ENCODE measurements at regions not wholly inside any gene's neighbourhood (a gene's known extent, or its start where the extent isn't known, plus 50 kb on each side); places are given as distances from the start of the nearest gene placed in this dataset.
A peak's percentile ranks its signal among the peaks of the same experiment; 100 is the strongest.

GRCh38 chr3:72274493-72275330, 489.8 kb upstream of the PROK2 start:
- Histone ChIP-seq H4K20me1 (ENCODE audit: insufficient read depth) (no peaks in the 10 kb centered on the region), H3K27me3 (ENCODE audit: insufficient read depth, low read depth) (no peaks in the 10 kb centered on the region), H3K79me2 (ENCODE audit: insufficient read depth, low read depth) (no peaks in the 10 kb centered on the region), H3K4me1 (ENCODE audit: low read depth, poor library complexity, severe bottlenecking) (peaks cover 32% of the 10 kb centered on the region), H3K27ac (peak overlapping the region; percentile 9; the same call in 1 of the 2 replicates), H3K36me3 (ENCODE audit: insufficient read depth) (no peaks in the 10 kb centered on the region), H3K4me3 (IDR thresholded peaks at IDR 0.05; ENCODE audit: insufficient read depth, low read depth, low read length) (no peak overlapping the region), H2AFZ (ENCODE audit: low read depth) (peak overlapping the region; percentile 66), H3K4me2 (peak overlapping the region; percentile 80), H3K9ac (no peak overlapping the region; the same call in 1 of the 2 replicates)
- no peak for TF ChIP-seq CTCF (conservative IDR thresholded peaks at IDR 0.05; ENCODE audit: low read depth, low read length)

GRCh38 chr3:72273615-72274014, 488.7 kb upstream of the PROK2 start:
- Histone ChIP-seq H4K20me1 (ENCODE audit: insufficient read depth) (no peaks in the 10 kb centered on the region), H3K27ac (no peak overlapping the region), H3K27me3 (ENCODE audit: insufficient read depth, low read depth) (no peaks in the 10 kb centered on the region), H3K36me3 (ENCODE audit: insufficient read depth) (no peaks in the 10 kb centered on the region), H3K4me3 (IDR thresholded peaks at IDR 0.05; ENCODE audit: insufficient read depth, low read depth, low read length) (no peak overlapping the region), H3K79me2 (ENCODE audit: insufficient read depth, low read depth) (no peaks in the 10 kb centered on the region), H3K9ac (no peak overlapping the region), H3K4me2 (peak overlapping the region; percentile 80; the same call in 1 of the 2 replicates), H2AFZ (ENCODE audit: low read depth) (peak overlapping the region; percentile 66; the same call in 1 of the 2 replicates), H3K4me1 (ENCODE audit: low read depth, poor library complexity, severe bottlenecking) (peaks cover 41% of the 10 kb centered on the region)
- TF ChIP-seq CTCF (conservative IDR thresholded peaks at IDR 0.05; ENCODE audit: low read depth, low read length): no peak

- no peaks in the 10 kb centered on the region for H4K20me1 ChIP-seq (ENCODE audit: insufficient read depth)
- H2AFZ ChIP-seq (ENCODE audit: low read depth): no peak overlapping the region
- peaks cover 41% of the 10 kb centered on the region for H3K4me1 ChIP-seq (ENCODE audit: low read depth, poor library complexity, severe bottlenecking)
- H3K4me3 ChIP-seq (IDR thresholded peaks at IDR 0.05; ENCODE audit: insufficient read depth, low read depth, low read length): no peak overlapping the region
- no peaks in the 10 kb centered on the region for H3K79me2 ChIP-seq (ENCODE audit: insufficient read depth, low read depth)
- H3K27ac ChIP-seq: no peak overlapping the region
- H3K4me2 ChIP-seq: no peak overlapping the region
- no peaks in the 10 kb centered on the region for H3K27me3 ChIP-seq (ENCODE audit: insufficient read depth, low read depth)
- no peaks in the 10 kb centered on the region for H3K36me3 ChIP-seq (ENCODE audit: insufficient read depth)
- H3K9ac ChIP-seq: no peak overlapping the region
- no peak for TF ChIP-seq CTCF (conservative IDR thresholded peaks at IDR 0.05; ENCODE audit: low read depth, low read length)
Measured at GRCh38 chr3:72272356-72272755, 487.4 kb upstream of the PROK2 start.

- no peaks in the 10 kb centered on the region for H3K36me3 ChIP-seq (ENCODE audit: insufficient read depth)
- no peak overlapping the region for H3K4me3 ChIP-seq (IDR thresholded peaks at IDR 0.05; ENCODE audit: insufficient read depth, low read depth, low read length)
- no peaks in the 10 kb centered on the region for H3K79me2 ChIP-seq (ENCODE audit: insufficient read depth, low read depth)
- H4K20me1 ChIP-seq (ENCODE audit: insufficient read depth): no peaks in the 10 kb centered on the region
- no peak for TF ChIP-seq CTCF (conservative IDR thresholded peaks at IDR 0.05; ENCODE audit: low read depth, low read length)
- H3K9ac ChIP-seq: no peak overlapping the region
- no peak overlapping the region for H2AFZ ChIP-seq (ENCODE audit: low read depth)
- no peak overlapping the region for H3K4me2 ChIP-seq
- peaks cover 41% of the 10 kb centered on the region for H3K4me1 ChIP-seq (ENCODE audit: low read depth, poor library complexity, severe bottlenecking)
- no peak overlapping the region for H3K27ac ChIP-seq
- H3K27me3 ChIP-seq (ENCODE audit: insufficient read depth, low read depth): no peaks in the 10 kb centered on the region
Measured at GRCh38 chr3:72271923-72272322, 487.0 kb upstream of the PROK2 start.
